Loucy (cell line): ENCODE measurements at regions not wholly inside any gene's neighbourhood (a gene's known extent, or its start where the extent isn't known, plus 50 kb on each side); places are given as distances from the start of the nearest gene placed in this dataset.

Source experiments
- H2AFZ ChIP-seq: fragments of 200-600 bp; sonication (generic); 2 replicates; pipeline ENCODE4 v1.6.0; 2016; ENCODE audit warnings: antibody characterized with exemption, mild to moderate bottlenecking, low read length, moderate library complexity
- H3F3A ChIP-seq: fragments of 200-600 bp; 2 replicates; pipeline ENCODE4 v1.6.0; 2016; ENCODE audit warnings: antibody characterized with exemption, low read depth, mild to moderate bottlenecking
- H3K27me3 ChIP-seq: fragments of 200-600 bp; sonication (generic); 2 replicates; pipeline ENCODE4 v1.6.1; 2014; ENCODE audit warnings: low read length, mild to moderate bottlenecking; ENCODE audit not compliant: insufficient read depth, poor library complexity, severe bottlenecking
- H3K36me3 ChIP-seq: fragments of 200-600 bp; sonication (generic); 2 replicates; pipeline ENCODE4 v1.6.1; 2016; ENCODE audit warnings: low read length; ENCODE audit not compliant: insufficient read depth
- H3K4me1 ChIP-seq: fragments of 200-600 bp; sonication (generic); 2 replicates; pipeline ENCODE4 v1.5.1; 2014; ENCODE audit warnings: low read length, mild to moderate bottlenecking; ENCODE audit not compliant: insufficient read depth, poor library complexity, severe bottlenecking
- H3K4me2 ChIP-seq: fragments of 200-600 bp; sonication (generic); 2 replicates; pipeline ENCODE4 v1.6.0; 2014; ENCODE audit warnings: antibody characterized with exemption, low read length, low read depth, mild to moderate bottlenecking; ENCODE audit not compliant: poor library complexity, severe bottlenecking
- H3K4me3 ChIP-seq: fragments of 200-600 bp; sonication (generic); 2 replicates; pipeline ENCODE4 v1.5.1; 2014; ENCODE audit warnings: low read length, mild to moderate bottlenecking, mixed read lengths; ENCODE audit not compliant: poor library complexity, severe bottlenecking
- H3K79me2 ChIP-seq: fragments of 200-600 bp; sonication (generic); 2 replicates; pipeline ENCODE4 v1.6.1; 2014; ENCODE audit warnings: low read length; ENCODE audit not compliant: insufficient read depth
- H3K9ac ChIP-seq: fragments of 200-600 bp; sonication (generic); 2 replicates; pipeline ENCODE4 v1.6.0; 2014; ENCODE audit warnings: mild to moderate bottlenecking, low read depth, low read length, moderate library complexity; ENCODE audit not compliant: poor library complexity, severe bottlenecking
- H3K9me2 ChIP-seq: fragments of 200-600 bp; sonication (generic); replicated peaks from 2 replicates; pipeline ENCODE4 v1.6.1; 2016; ENCODE audit warnings: low read depth, low read length, mixed read lengths
- H3K9me3 ChIP-seq: fragments of 200-600 bp; sonication (generic); 2 replicates; pipeline ENCODE4 v1.6.1; 2014; ENCODE audit warnings: mild to moderate bottlenecking, antibody characterized with exemption, low read length, low read depth; ENCODE audit not compliant: insufficient read depth
- H4K20me1 ChIP-seq: fragments of 200-600 bp; sonication (generic); 2 replicates; pipeline ENCODE4 v1.6.0; 2014; ENCODE audit warnings: antibody characterized with exemption, low read length, mild to moderate bottlenecking; ENCODE audit not compliant: insufficient read depth, poor library complexity, severe bottlenecking
- EZH2phosphoT487 ChIP-seq: fragments of 200-600 bp; IDR thresholded peaks from 2 replicates; pipeline ENCODE4 v1.6.1; 2018; ENCODE audit warnings: antibody characterized with exemption, mild to moderate bottlenecking, moderate library complexity, borderline replicate concordance
- TF ChIP-seq, protein P1 (sequence below): fragments of 200-600 bp; sonication (generic); conservative IDR thresholded peaks from 2 replicates; pipeline ENCODE4 v1.5.1; 2014; ENCODE audit warnings: mild to moderate bottlenecking, antibody characterized with exemption, low read length

DNA sequence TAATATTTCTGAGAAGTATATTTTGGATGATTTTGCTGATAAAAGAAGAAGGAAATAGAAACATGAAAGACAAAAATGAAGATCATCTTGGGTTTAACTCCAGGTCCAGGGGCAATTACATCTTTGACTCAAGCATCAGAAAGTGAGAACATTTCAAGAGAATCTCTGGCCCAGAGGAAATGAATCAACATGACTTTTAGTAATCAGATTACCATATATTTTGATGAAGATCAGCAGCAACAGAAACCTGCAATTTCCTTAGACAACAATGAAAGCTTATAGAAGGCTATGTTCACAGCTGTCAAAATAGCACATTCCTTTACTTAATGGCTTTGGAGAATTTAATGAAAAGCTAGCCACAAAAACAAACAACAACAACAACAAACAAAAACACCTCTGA lies 638.1 kb downstream of the EFNA5 start:
- H3F3A ChIP-seq, result no peaks in the 10 kb centered on the region
- no peaks in the 10 kb centered on the region for H3K9me2 ChIP-seq
- no peak overlapping the region for H3K4me2 ChIP-seq
- no peaks in the 10 kb centered on the region for H3K27me3 ChIP-seq
- no peaks in the 10 kb centered on the region for H3K4me1 ChIP-seq
- H3K9ac ChIP-seq, result no peak overlapping the region
- H3K36me3 ChIP-seq, result no peaks in the 10 kb centered on the region
- H3K9me3 ChIP-seq, result no peaks in the 10 kb centered on the region
- H4K20me1 ChIP-seq, result no peaks in the 10 kb centered on the region
- no peak overlapping the region for H2AFZ ChIP-seq
- no peak for TF ChIP-seq EZH2phosphoT487
- TF ChIP-seq, protein P1, sequence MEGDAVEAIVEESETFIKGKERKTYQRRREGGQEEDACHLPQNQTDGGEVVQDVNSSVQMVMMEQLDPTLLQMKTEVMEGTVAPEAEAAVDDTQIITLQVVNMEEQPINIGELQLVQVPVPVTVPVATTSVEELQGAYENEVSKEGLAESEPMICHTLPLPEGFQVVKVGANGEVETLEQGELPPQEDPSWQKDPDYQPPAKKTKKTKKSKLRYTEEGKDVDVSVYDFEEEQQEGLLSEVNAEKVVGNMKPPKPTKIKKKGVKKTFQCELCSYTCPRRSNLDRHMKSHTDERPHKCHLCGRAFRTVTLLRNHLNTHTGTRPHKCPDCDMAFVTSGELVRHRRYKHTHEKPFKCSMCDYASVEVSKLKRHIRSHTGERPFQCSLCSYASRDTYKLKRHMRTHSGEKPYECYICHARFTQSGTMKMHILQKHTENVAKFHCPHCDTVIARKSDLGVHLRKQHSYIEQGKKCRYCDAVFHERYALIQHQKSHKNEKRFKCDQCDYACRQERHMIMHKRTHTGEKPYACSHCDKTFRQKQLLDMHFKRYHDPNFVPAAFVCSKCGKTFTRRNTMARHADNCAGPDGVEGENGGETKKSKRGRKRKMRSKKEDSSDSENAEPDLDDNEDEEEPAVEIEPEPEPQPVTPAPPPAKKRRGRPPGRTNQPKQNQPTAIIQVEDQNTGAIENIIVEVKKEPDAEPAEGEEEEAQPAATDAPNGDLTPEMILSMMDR, result no peak
- no peaks in the 10 kb centered on the region for H3K79me2 ChIP-seq
- no peak overlapping the region for H3K4me3 ChIP-seq

GRCh38 chr5:107028938-107029337 lies 641.8 kb downstream of the EFNA5 start:
- H3K4me1 ChIP-seq, result no peaks in the 10 kb centered on the region

DNA sequence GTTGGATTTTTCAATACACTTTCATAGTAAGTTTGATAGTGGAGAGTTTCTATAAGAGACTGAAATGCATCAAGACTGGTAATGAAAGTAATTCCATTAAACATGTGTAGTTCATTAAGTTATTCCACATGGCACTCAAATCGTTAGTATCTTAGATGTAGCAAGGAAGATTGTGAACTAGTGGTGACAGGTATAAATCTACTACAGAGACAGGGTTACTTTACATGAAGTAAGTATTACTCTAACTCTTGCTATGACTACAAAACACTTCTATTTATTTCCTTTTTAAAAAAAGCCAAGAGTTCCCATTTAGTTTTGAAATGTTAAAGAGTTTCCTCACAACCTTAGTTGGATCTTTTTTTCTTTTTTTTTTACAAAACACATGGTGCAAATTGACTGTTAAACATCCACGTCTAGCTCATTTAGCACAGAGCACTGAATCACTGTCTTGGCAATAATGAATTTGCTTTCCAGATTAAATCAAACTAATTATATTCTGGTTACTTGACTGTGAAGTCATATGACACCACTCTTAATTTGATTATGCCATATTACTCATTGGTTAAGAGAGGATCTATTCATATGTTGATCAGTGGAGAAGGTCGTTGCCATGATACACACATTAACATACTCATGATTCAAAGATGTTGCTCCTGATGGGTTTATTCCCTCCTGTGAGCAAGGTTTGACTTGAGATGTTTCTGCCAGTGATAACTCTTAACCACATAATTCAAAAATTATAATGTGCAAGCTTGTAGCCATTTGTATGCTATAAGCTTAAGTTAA lies 644.8 kb downstream of the EFNA5 start:
- Histone ChIP-seq H3K9me3 (no peaks in the 10 kb centered on the region), H3K4me3 (no peak overlapping the region), H2AFZ (no peak overlapping the region), H3K27me3 (no peaks in the 10 kb centered on the region), H3K4me1 (no peaks in the 10 kb centered on the region), H3K9ac (no peak overlapping the region), H3F3A (no peaks in the 10 kb centered on the region), H3K9me2 (no peaks in the 10 kb centered on the region), H3K79me2 (no peaks in the 10 kb centered on the region), H4K20me1 (no peaks in the 10 kb centered on the region), H3K36me3 (no peaks in the 10 kb centered on the region), H3K4me2 (no peak overlapping the region)
- TF ChIP-seq EZH2phosphoT487, result no peak
- TF ChIP-seq, protein P1, result no peak

More at GRCh38 chr5:107028938-107029337, 641.8 kb downstream of the EFNA5 start:
- H3K9me3 ChIP-seq, result no peaks in the 10 kb centered on the region
- no peaks in the 10 kb centered on the region for H3K9me2 ChIP-seq
- TF ChIP-seq, protein P1, result no peak
- TF ChIP-seq EZH2phosphoT487, result no peak
- H3K9ac ChIP-seq, result no peak overlapping the region
- H3K79me2 ChIP-seq, result no peaks in the 10 kb centered on the region
- no peaks in the 10 kb centered on the region for H3F3A ChIP-seq
- no peaks in the 10 kb centered on the region for H4K20me1 ChIP-seq
- H3K4me3 ChIP-seq, result no peak overlapping the region
- H3K36me3 ChIP-seq, result no peaks in the 10 kb centered on the region
- H2AFZ ChIP-seq, result no peak overlapping the region
- no peak overlapping the region for H3K4me2 ChIP-seq
- no peaks in the 10 kb centered on the region for H3K27me3 ChIP-seq
